ENCODE measurements at regions not wholly inside any gene's neighbourhood (a gene's known extent, or its start where the extent isn't known, plus 50 kb on each side); places are given as distances from the start of the nearest gene placed in this dataset.

- no peak for DNase-seq (ENCODE audit: low read depth in 2 of 3, low spot score in 1 of 3)
Measured at GRCh38 chr10:128280271-128280670, 154.0 kb upstream of the MKI67 start.

- DNase-seq (ENCODE audit: low read depth in 2 of 3, low spot score in 1 of 3) = no peak
Measured at GRCh38 chr10:128281343-128281742, 155.1 kb upstream of the MKI67 start.

GRCh38 chr10:128281861-128282260 lies 155.6 kb upstream of the MKI67 start:
- no peak for DNase-seq (ENCODE audit: low read depth in 2 of 3, low spot score in 1 of 3)

GRCh38 chr10:128286141-128286761 lies 160.0 kb upstream of the MKI67 start:
- DNase-seq (ENCODE audit: low read depth in 2 of 3, low spot score in 1 of 3) = no peak

GRCh38 chr10:128286762-128287500 lies 160.7 kb upstream of the MKI67 start:
- no peak for DNase-seq (ENCODE audit: low read depth in 2 of 3, low spot score in 1 of 3)

- no peak for DNase-seq (ENCODE audit: low read depth in 2 of 3, low spot score in 1 of 3)
Measured at GRCh38 chr10:128287921-128288320, 161.7 kb upstream of the MKI67 start.

- DNase-seq (ENCODE audit: low read depth in 2 of 3, low spot score in 1 of 3) = no peak
Measured at GRCh38 chr10:128289621-128290020, 163.4 kb upstream of the MKI67 start.

GRCh38 chr10:128295003-128295402 lies 168.8 kb upstream of the MKI67 start:
- DNase-seq (ENCODE audit: low read depth in 2 of 3, low spot score in 1 of 3) = no peak

- no peak for DNase-seq (ENCODE audit: low read depth in 2 of 3, low spot score in 1 of 3)
Measured at GRCh38 chr10:128296253-128297007, 170.2 kb upstream of the MKI67 start.

GRCh38 chr10:128297709-128298378 lies 171.6 kb upstream of the MKI67 start:
- no peak for DNase-seq (ENCODE audit: low read depth in 2 of 3, low spot score in 1 of 3)

GRCh38 chr10:128298587-128298986 lies 172.4 kb upstream of the MKI67 start:
- DNase-seq (ENCODE audit: low read depth in 2 of 3, low spot score in 1 of 3) = no peak

GRCh38 chr10:128300290-128300824 lies 174.1 kb upstream of the MKI67 start:
- DNase-seq (ENCODE audit: low read depth in 2 of 3, low spot score in 1 of 3) = no peak

GRCh38 chr10:128301051-128301450 lies 174.8 kb upstream of the MKI67 start:
- no peak for DNase-seq (ENCODE audit: low read depth in 2 of 3, low spot score in 1 of 3)

- DNase-seq (ENCODE audit: low read depth in 2 of 3, low spot score in 1 of 3) = no peak
Measured at GRCh38 chr10:128302808-128303207, 176.6 kb upstream of the MKI67 start.

- DNase-seq (ENCODE audit: low read depth in 2 of 3, low spot score in 1 of 3) = no peak
Measured at GRCh38 chr10:128304271-128304670, 178.0 kb upstream of the MKI67 start.

GRCh38 chr10:128305601-128306345 lies 179.6 kb upstream of the MKI67 start:
- DNase-seq (ENCODE audit: low read depth in 2 of 3, low spot score in 1 of 3) = no peak

GRCh38 chr10:128306535-128306934 lies 180.3 kb upstream of the MKI67 start:
- DNase-seq (ENCODE audit: low read depth in 2 of 3, low spot score in 1 of 3) = no peak

GRCh38 chr10:128306966-128307365 lies 180.7 kb upstream of the MKI67 start:
- DNase-seq (ENCODE audit: low read depth in 2 of 3, low spot score in 1 of 3) = no peak

- no peak for DNase-seq (ENCODE audit: low read depth in 2 of 3, low spot score in 1 of 3)
Measured at GRCh38 chr10:128307820-128308219, 181.6 kb upstream of the MKI67 start.

GRCh38 chr10:128310971-128311658 lies 184.9 kb upstream of the MKI67 start:
- no peak for DNase-seq (ENCODE audit: low read depth in 2 of 3, low spot score in 1 of 3)
